ENCODE measurements at regions not wholly inside any gene's neighbourhood (a gene's known extent, or its start where the extent isn't known, plus 50 kb on each side); places are given as distances from the start of the nearest gene placed in this dataset.
"Not testable (repeated sequence)": the region's sequence is repeated elsewhere in the genome, so short reads cannot be mapped to it uniquely, and the experiment has no call there.

- TF ChIP-seq, protein P1, sequence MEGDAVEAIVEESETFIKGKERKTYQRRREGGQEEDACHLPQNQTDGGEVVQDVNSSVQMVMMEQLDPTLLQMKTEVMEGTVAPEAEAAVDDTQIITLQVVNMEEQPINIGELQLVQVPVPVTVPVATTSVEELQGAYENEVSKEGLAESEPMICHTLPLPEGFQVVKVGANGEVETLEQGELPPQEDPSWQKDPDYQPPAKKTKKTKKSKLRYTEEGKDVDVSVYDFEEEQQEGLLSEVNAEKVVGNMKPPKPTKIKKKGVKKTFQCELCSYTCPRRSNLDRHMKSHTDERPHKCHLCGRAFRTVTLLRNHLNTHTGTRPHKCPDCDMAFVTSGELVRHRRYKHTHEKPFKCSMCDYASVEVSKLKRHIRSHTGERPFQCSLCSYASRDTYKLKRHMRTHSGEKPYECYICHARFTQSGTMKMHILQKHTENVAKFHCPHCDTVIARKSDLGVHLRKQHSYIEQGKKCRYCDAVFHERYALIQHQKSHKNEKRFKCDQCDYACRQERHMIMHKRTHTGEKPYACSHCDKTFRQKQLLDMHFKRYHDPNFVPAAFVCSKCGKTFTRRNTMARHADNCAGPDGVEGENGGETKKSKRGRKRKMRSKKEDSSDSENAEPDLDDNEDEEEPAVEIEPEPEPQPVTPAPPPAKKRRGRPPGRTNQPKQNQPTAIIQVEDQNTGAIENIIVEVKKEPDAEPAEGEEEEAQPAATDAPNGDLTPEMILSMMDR (IDR thresholded peaks at IDR 0.05; ENCODE audit: low read depth, low read length) = not testable (repeated sequence)
- not testable (repeated sequence) for TF ChIP-seq EZH2phosphoT487 (IDR thresholded peaks at IDR 0.05; ENCODE audit: low read depth)
Observed at GRCh38 chrX:77123917-77124316, 323.3 kb upstream of the FGF16 start.

Data from OCI-LY3 (cell line).